Esophagus muscularis mucosa (tissue), 4 donors: ENCODE measurements at regions not wholly inside any gene's neighbourhood (a gene's known extent, or its start where the extent isn't known, plus 50 kb on each side); places are given as distances from the start of the nearest gene placed in this dataset.

ENCODE experiments used
- DNase-seq: peaks from one replicate; pipeline ENCODE4 v3.0.0-alpha.2; 2017; ENCODE audit errors: extremely low spot score
- H3K27ac ChIP-seq, 4 donors: fragments of 200-600 bp; sonication (generic); replicated peaks in 1 of 4; 1 replicate in 3 of 4; 2 replicates in 1 of 4; pipeline ENCODE4 v1.5.1; 2016 to 2019; ENCODE audit warnings: mild to moderate bottlenecking in 1 of 4
- H3K27me3 ChIP-seq, 4 donors: fragments of 200-600 bp; sonication (generic); one replicate each; pipeline versions ENCODE4 v1.5.1 to v1.6.0; 2016 to 2019
- H3K36me3 ChIP-seq, 4 donors: fragments of 200-600 bp; sonication (generic); one replicate each; pipeline ENCODE4 v1.5.1; 2016 to 2019
- H3K4me1 ChIP-seq, 4 donors: fragments of 200-600 bp; sonication (generic); one replicate each; pipeline ENCODE4 v1.5.1; 2016 to 2019
- H3K4me3 ChIP-seq, 4 donors: fragments of 200-600 bp; sonication (generic); 1 replicate in 2 of 4; 2 replicates in 2 of 4; pipeline ENCODE4 v1.5.1; 2016 to 2019; ENCODE audit warnings: mild to moderate bottlenecking in 4 of 4, moderate library complexity in 1 of 4
- H3K9me3 ChIP-seq, 4 donors: fragments of 200-600 bp; sonication (generic); 1 replicate in 3 of 4; 2 replicates in 1 of 4; pipeline ENCODE4 v1.5.1; 2016 to 2019
- CTCF ChIP-seq, 3 experiments: fragments of 200-600 bp in 2 of 3; fragments of 450-650 bp in 1 of 3; sonication (generic) in 2 of 3; IDR thresholded peaks; one replicate each; pipeline ENCODE4 v1.5.1; 2017 to 2019; ENCODE audit warnings: antibody characterized with exemption in 3 of 3, mild to moderate bottlenecking in 2 of 3, moderate library complexity in 1 of 3
- EP300 ChIP-seq: sonication (generic); formaldehyde crosslinking; IDR thresholded peaks from one replicate; pipeline ENCODE4 v1.6.1; 2017; ENCODE audit warnings: antibody characterized with exemption
- POLR2A ChIP-seq: fragments of 450-650 bp; IDR thresholded peaks from one replicate; pipeline ENCODE4 v1.6.1; 2017; ENCODE audit warnings: antibody characterized with exemption, moderate library complexity, mild to moderate bottlenecking, low read depth
- POLR2AphosphoS5 ChIP-seq, 2 donors: sonication (generic); formaldehyde crosslinking; IDR thresholded peaks; one replicate each; pipeline ENCODE4 v1.6.1; 2017; ENCODE audit warnings: antibody characterized with exemption in 2 of 2
- WGBS: methylation state at CpG from one replicate; pipeline ENCODE4 v1.1.5; 2018; 5-methylcytosine and 5-hydroxymethylcytosine counted together
- intact Hi-C: fragments of 100-400 bp; cut with DNase I; formaldehyde crosslinking; loops from one replicate; pipeline ENCODE4 v1.15.1; 2023

- Histone ChIP-seq H3K27ac (no peak overlapping the region), H3K27me3 (no peaks in the 10 kb centered on the region), H3K9me3 (no peaks in the 10 kb centered on the region), H3K36me3 (no peaks in the 10 kb centered on the region), H3K4me1 (no peaks in the 10 kb centered on the region), H3K4me3 (no peak overlapping the region)
- TF ChIP-seq POLR2A (no peak), POLR2AphosphoS5 (IDR thresholded peaks at IDR 0.05) (no peak), CTCF (IDR thresholded peaks at IDR 0.05) (no peak), EP300 (no peak)
- no peak for DNase-seq
- WGBS, result 93% methylated on average over 2 of the region's 2 CpGs
- intact Hi-C loops, result no loop called here
These were observed 2175.1 kb upstream of the PIK3C3 start for GRCh38 chr18:39779926-39780325.

GRCh38 chr18:39776766-39777165 lies 2178.3 kb upstream of the PIK3C3 start:
- no peak overlapping the region for H3K27ac ChIP-seq
- no peaks in the 10 kb centered on the region for H3K36me3 ChIP-seq
- intact Hi-C loops, result no loop called here
- H3K9me3 ChIP-seq, result no peaks in the 10 kb centered on the region
- H3K4me3 ChIP-seq, result no peak overlapping the region
- no peaks in the 10 kb centered on the region for H3K4me1 ChIP-seq
- no peak for TF ChIP-seq CTCF (IDR thresholded peaks at IDR 0.05)
- no peak for TF ChIP-seq EP300
- no peak for TF ChIP-seq POLR2A
- no peak for TF ChIP-seq POLR2AphosphoS5 (IDR thresholded peaks at IDR 0.05)
- no peaks in the 10 kb centered on the region for H3K27me3 ChIP-seq
- no peak for DNase-seq

GRCh38 chr18:39774957-39775598 lies 2180.0 kb upstream of the PIK3C3 start:
- no peaks in the 10 kb centered on the region for H3K36me3 ChIP-seq
- WGBS, result 77% methylated on average over 3 of the region's 3 CpGs
- no peak for TF ChIP-seq CTCF (IDR thresholded peaks at IDR 0.05)
- no peak for TF ChIP-seq POLR2AphosphoS5 (IDR thresholded peaks at IDR 0.05)
- TF ChIP-seq POLR2A, result no peak
- no peak for TF ChIP-seq EP300
- no peak overlapping the region for H3K27ac ChIP-seq
- no peaks in the 10 kb centered on the region for H3K9me3 ChIP-seq
- intact Hi-C loops, result no loop called here
- no peak for DNase-seq
- no peak overlapping the region for H3K4me3 ChIP-seq
- no peaks in the 10 kb centered on the region for H3K27me3 ChIP-seq
- H3K4me1 ChIP-seq, result no peaks in the 10 kb centered on the region

GRCh38 chr18:39773646-39774045 lies 2181.4 kb upstream of the PIK3C3 start:
- H3K36me3 ChIP-seq, result no peaks in the 10 kb centered on the region
- H3K27me3 ChIP-seq, result no peaks in the 10 kb centered on the region
- 96% methylated on average over 2 of the region's 2 CpGs for WGBS

More at GRCh38 chr18:39773646-39774045, 2181.4 kb upstream of the PIK3C3 start:
- intact Hi-C loops, result no loop called here
- no peak overlapping the region for H3K4me3 ChIP-seq
- no peaks in the 10 kb centered on the region for H3K9me3 ChIP-seq
- no peak for TF ChIP-seq CTCF (IDR thresholded peaks at IDR 0.05)
- H3K27ac ChIP-seq, result no peak overlapping the region
- no peaks in the 10 kb centered on the region for H3K4me1 ChIP-seq
- DNase-seq, result no peak
